M059J (cell line): ENCODE measurements at regions not wholly inside any gene's neighbourhood (a gene's known extent, or its start where the extent isn't known, plus 50 kb on each side); places are given as distances from the start of the nearest gene placed in this dataset.

ENCODE experiments used
- DNase-seq: peaks from one replicate; pipeline ENCODE4 v3.0.0-alpha.2; 2012; ENCODE audit warnings: low read depth

DNA sequence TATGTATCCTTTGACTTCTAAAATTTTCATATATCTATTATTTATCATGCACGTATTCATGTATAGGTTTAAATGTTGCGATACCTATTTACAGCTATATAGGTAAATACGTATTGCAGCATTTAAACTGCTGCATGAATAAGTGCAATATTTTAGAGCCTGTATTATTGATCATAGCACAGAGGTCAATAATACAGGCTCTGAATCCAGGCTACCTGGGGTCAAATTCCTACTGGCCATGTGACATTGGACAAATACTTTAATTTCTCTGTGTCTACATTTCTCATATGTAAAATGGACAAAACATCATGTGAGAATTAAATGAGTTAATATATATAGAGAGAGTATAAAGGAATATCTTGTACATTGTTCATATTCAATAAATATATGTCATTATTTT is 352.9 kb upstream of the ROBO2 start:
- DNase-seq = no peak

DNA sequence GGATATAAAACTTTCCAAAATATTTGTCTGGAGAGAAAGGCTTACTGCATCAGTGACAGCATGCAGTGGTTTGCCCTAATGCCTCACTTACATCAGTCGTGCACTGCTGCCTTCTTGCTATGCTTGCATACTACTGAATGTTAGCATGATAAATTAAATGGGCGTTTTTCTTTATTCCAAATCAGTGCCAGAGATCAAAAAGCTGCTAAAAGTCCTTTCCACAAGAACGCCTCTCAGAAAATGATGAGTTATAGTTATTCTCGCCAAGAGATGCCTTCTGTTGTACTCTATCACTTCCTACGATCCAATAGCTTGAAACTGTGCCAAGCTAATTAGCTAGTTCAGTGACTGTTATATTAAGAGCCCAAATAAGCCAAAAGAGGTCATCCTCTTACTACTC is 345.8 kb upstream of the ROBO2 start:
- DNase-seq = no peak

DNA sequence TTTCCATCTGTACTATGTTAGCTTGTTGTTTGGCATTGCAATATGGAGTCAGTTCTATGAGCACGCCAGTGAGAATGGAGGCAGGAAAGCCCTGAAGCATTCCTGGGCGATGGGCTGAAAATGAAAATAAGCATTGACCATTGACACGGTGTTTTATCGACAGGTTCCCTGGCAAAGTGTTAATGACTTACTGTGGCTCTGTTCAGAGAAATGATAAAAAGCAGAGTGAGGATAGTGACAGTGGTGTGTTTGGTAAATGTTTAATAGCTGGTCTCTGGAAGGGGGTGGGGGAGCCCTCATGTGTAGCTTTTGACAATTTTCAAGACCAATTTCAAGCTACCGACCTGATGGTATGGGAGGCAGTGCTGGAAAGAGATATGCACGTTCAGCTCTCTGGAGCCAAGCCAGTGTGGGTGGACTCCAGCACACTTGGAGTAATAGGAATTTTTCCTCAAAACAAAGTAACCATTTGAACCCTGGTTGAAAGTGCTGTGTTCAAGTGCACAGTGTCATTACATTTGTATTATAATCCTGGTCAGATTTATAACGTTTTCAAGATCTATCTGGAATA is 341.7 kb upstream of the ROBO2 start:
- no peak for DNase-seq

DNA sequence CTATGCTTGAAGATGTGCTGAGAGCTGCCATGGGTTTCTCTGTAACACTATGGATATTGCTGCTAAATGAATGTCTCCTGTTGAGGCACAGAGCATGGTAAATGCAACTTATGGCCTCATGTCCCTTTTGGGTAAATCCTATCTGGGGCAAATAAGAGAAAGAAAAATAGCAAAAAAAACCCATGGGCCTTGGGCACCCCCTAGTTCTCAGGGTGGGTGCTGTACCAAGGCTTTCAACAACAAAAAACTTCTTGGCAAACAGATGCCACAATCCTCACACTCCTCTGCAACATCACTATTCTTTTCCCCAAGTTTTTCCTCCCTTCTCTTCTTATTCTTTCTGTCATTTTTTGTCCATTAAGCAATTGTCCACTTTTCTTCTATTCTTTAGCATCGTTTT is 340.1 kb upstream of the ROBO2 start:
- DNase-seq = no peak

DNA sequence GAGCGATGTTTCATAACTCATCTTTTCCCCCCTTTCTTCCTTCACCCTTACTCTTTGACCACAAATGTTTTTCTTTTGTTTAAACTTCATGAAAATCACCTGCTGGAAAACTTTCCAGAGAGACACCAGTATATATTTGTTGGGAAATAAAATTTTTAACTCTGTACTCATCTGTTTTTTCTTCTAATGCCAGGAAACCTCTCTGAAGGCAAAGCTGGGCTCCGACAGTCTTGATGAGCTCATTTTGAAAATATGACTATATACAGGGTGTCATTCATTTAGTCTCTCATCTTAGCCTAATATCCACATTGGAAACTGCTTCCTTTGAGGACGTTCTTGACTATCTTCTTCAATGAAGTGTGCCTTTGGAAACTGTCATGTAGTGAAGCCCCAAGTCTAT is 339.6 kb upstream of the ROBO2 start:
- DNase-seq = no peak

DNA sequence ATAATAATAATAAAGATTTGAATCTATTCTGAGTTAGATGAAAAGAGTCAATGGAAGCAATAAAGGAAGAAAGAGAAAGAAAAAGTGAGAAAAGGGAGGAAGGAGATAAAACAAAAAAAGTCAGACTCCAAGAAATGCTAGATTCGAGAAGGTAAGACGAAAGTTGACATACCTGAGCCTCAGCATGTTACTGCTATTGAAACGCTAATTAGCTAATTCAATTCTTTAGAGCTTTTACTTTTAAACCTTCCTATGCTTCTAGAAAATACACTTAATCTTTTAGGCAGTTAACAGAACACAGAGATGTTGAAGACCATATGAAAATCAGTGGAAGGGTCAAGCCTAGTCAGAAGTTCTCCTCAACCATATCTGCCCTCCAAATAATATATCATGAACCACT is 337.2 kb upstream of the ROBO2 start:
- no peak for DNase-seq

DNA sequence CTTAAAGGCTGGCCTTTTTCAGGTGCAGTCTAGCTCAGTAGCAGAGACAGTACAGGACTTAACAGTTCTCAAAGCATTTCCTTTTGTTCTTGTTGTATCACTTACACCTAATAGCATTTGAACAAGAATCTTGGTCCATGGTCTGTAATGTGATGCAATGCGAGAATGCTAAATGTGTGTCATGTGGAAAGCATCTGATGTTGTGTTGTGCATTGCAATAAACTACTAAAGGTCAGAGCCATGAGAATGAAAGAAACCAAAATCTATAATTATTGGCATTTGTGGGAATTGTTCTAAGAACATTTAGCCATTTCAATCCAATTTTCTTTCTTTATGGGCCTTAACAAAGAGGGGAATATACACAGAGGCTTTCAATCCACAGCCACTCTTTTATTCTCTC is 324.5 kb upstream of the ROBO2 start:
- DNase-seq = no peak

DNA sequence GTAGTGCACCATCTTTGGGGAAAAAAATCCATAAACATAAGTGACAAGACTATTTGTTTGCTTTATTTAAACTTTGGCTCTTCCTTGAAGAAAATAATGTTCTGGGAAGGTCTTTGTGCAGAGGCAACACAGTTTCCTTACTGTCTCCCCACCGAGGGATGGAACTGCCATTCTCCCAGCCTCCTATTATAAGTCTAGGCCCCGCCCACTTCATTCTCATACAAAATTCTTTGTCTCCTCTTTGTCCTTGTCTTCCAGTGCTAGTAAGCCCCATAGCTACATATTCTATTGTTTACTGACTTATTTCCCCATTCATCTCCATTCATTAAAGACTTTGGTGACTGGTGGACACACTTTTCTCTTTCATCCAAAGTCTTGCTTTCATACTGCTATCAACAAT is 316.5 kb upstream of the ROBO2 start:
- no peak for DNase-seq

DNA sequence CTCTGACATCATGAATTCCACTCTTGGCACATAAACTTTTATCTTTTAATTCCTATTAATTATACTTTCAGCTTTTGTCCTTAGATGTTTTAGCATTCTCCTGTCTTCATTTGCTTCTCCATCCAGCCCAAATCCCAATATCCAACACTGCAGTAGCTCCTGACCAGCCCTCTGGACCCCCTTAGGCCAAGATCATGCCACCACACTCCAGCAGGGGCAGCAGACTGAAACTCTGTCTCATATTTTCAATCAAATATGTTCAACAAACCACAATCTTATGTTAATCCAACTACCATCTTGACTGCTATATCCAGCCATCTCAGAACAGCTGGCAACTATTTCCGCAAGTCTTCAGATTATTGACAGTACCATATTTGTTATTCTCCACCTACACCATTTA is 315.8 kb upstream of the ROBO2 start:
- no peak for DNase-seq

DNA sequence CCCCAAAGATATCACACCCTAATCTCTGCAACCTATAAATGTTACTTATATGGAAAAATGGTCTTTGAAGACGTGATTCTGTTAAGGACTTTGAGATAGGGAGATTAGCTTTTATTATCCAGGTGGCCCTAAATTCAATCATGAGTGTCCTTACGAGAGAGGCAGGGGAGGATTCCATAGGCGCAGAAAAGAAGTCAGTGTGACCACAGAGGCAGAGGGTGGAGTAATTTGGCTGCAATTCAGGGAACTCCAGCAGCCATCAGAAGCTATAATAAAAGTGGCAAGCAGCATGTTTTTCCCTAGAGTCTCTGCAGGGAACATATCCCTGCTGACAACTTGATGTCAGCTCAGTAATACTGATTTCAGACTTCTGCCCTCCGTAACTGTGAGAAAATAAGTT is 315.2 kb upstream of the ROBO2 start:
- DNase-seq = no peak

DNA sequence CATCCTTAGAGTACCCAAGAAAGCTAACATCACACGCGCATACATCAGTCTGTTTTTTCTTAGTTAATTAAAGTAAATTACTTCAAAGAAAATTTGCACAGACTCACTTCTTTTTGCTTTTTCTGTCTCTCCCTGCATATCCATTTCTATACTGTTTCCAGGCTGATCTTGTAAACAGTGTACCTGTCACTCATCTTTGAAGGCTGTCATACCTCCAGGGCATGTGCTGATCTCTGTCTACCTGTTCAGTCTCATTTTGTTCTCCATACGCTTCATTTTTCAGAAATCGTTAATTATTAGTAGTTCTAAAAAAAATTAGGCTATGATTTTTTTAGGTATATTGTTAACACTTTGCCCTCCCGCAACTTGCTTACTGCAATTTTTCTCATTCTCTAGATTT is 313.9 kb upstream of the ROBO2 start:
- no peak for DNase-seq

DNA sequence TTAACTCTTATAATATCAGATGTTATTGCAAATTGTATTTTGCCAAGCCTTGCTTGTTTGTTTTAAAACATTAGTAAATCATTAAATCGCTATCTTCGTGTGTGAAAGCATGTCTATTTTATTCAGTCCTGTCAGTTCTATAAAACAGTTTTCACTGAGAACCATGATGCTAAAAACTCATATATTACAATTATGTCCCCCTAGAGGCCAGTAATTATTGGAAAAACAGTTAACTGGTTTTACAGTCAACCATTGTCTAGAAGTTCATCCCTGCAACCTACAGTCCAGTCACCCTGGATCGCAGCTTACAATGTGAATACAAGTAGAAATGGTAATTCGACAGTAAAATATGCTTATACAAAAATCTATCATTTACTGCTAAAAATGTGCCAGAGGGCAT is 311.5 kb upstream of the ROBO2 start:
- no peak for DNase-seq

DNA sequence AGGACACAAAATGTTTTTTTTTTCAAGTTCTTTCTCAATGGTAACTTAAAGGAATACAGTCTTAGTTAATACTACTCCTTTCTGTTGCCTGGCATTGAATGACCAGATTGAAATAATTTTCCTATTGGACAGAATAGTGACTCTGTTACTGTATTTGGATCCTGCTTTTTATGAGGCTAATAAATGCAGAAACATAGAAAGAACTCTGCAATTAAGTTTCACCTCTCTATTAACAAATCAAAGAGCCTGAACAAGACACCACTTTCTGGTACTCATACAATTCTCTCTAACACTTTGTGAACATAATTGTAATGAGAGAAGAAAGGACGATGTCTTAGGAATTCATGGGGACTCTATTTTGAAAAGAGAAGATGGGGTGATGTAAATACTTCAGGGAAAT is 308.4 kb upstream of the ROBO2 start:
- no peak for DNase-seq

DNA sequence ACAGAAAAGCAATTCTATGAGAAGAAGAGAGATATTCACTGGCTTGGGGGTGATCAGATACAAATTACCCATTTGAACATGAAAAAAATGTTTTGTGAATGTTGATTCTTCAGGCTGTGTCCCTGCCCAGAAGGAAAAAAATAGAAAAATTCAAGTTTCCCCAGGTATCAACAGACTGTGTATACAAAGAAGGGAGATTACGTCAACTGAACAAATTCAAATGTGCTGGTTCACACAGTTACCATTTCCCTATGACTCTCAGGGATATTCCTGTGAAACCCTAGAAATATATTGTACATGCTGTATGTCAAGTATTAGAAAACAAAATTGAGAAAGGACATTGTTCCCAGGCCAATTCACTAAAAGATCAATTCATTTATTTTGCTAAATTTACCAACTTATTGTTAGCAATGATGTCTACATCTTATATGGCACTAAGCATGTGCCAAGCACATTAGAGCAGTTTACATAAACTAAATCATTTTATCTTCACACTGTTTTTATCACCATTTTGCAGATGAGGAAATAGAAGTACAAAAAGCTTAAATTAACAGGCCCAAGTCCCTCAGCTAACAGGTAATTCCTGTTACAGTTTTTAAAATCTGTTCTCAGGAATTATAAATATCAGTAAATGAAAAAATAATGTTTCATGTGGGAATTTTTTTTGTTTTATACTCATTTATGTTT is 306.7 kb upstream of the ROBO2 start:
- DNase-seq = no peak

DNA sequence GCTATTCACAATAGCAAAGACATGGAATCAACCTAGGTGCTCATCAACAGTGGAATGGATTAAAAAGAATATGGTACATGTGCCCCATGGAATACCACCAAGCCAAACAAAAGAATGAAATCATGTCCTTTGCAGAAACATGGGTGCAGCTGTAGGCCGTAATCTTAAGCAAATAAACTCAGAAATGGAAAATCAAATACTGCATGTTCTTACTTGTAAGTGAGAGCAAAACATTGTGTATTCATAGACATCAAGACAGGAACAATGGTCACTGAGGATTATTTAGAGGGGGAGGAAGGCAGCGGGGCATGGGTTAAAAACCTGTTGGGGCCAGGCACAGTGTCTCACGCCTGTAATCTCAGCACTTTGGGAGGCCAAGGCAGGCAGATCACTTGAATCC is 304.7 kb upstream of the ROBO2 start:
- DNase-seq = no peak

DNA sequence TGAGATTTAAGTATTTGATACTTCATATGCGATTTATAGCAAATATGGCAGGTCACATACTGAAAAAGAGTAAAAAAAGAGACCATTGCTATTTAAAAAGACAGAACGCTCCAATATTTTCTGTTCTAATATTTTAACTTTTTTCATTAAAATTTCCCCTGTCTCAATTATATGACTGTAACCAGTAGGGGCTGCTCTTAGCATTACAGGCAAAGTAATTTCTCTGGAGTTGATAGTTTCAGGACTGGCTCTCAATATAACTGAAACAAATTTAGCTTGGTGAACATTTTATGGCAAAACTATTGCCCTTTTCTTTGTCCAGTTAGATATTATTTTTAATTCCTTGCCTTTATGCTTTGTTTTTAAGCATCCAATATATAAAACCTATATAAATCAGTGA is 286.3 kb upstream of the ROBO2 start:
- DNase-seq = no peak

DNA sequence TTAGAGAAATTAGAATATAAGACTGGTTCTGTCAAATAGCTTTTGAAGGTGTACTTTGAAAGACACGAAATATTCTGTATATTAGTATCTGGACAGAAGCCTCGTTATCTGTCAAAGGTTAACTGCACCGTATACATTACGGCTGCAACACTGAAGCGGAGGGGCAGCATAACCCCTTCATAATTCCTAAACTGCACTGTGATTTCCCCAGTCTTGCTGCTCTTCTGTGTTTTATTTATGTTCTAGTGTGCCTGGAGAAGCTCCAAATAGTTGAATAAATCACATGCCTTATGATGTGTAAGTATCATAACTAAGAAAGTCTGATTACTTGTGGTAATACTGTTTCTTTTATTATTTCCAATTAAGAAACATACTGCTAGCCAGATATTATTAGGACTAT is 285.7 kb upstream of the ROBO2 start:
- DNase-seq = no peak

DNA sequence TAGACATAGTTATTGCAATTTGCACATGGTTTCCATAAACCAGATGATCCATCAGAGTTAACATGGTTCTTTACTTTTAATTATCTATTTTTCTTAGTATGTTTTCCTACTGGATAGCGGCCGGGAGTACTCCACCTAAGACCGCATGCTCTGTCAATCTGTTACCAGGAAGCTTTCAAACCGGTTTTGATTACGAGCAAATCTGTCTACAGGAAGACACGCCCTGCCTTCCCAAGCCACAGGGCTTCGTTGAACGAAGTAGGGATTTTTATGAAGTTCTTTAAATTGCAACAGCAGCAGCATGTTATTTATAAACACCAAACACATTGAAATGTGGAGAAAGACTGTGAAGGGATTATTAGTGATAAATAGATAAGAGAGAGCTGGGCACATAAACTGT is 283.3 kb upstream of the ROBO2 start:
- DNase-seq = no peak

DNA sequence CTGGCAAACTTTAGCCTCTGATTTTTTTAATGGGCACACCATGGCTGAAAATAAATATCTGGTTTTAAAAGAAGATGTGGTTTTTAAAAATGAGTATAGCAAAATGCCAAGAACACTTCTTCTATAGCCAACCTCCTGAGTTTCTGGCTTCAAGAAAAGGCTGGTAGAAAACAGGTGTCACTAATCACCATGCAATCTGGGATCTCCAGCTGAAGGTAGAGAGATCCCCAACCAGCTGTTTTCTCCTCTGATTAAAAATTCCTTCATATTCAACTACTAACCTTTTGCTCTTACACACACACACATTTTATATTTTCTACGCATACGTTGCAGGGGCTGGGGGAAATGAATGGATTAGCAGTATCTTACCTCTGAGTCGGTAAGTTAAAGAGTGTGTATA is 279.6 kb upstream of the ROBO2 start:
- DNase-seq = no peak

DNA sequence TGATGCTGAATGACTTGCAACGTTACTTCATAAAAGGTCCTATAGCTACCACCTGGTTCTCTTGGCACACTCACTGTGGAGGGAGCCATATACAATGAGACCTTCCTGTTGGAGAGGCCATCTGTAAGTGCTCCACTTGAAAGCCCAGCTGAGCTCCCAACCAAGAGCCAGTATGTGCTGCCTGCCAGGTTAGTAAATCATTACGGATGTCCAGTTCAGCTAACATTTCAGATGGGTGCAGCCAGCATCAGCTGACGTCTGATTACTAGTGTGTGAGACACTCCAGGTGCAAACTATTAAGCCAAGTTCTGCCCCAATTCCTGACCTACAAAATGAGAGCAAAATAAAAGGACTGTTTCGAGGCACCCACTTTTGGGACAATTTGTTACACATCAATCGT is 274.4 kb upstream of the ROBO2 start:
- DNase-seq = no peak

DNA sequence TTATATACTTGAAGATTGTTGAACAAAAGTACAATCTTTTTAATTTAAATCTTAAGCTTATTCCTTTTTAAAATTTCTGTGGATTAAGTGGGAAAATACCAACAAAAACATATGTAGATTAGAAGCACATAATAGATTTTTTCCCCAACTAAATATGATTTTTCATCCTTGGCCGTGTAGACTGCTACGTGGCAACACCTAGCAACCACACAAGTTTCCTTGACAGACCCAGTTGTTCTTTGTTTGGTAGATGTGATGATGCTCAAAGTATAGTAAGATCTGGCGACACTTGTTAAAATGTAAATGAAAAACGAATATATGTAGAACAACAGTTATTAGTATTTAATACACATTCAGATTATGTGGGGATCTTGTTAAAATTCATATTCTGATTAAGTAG is 271.0 kb upstream of the ROBO2 start:
- no peak for DNase-seq

DNA sequence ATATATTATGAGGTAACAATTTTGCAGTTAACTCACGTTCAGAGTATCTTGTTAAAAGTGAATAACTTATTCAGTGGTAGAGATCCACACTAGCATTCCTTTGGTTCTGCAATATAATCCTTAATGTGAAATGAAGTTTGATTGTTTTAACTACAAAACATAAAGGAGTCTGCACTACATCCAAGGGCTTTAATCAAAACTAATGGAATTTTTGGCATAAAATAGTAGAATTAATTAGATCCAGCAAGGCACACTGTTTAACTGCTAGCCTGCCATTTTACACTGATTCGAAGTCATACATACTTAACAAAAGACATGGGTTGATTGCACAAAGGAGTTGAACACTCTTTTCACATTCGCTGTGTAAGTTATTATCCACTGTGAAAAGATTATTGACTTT is 263.0 kb upstream of the ROBO2 start:
- DNase-seq = no peak

DNA sequence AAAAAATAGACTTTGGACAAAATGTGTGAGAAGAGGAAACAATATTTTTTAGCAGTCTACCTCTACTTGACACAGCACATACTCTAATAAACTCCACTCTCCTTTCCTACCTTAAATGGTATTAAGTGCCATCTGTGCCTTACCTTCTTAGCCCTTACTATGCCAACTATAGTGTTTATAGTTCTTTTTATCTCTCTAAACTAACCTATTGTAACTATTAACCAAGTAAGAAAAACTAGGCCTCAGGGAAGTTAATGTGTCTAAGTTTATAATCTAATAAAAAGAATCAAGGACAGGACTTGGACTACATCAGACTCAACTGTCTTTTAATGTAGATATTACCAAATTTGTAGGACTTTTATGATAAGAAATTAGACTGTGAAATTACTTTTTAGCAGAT is 251.7 kb upstream of the ROBO2 start:
- no peak for DNase-seq

DNA sequence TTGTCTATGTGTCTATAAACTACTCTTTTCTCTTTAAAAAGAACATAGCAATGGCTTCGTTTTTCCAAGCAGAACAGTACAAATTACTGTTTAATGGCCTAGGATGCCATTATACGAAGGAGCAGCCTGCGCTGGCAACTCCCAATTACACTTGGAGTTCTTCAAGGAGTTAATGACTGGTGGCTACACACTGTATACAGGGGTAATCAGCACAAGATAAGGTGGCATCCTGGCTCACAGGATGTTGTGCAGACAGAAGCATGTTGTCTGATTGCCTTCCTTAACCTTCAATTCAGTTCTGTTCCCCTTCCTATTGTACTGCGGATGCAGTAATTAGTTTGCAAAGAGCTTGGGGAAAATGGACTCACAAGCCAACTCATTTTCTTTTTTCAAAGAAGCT is 250.7 kb upstream of the ROBO2 start:
- no peak for DNase-seq
